ENCODE measurements at regions not wholly inside any gene's neighbourhood (a gene's known extent, or its start where the extent isn't known, plus 50 kb on each side); places are given as distances from the start of the nearest gene placed in this dataset.

GRCh38 chr10:3975016-3975415 lies 190.0 kb upstream of the KLF6 start (continued):
- TF ChIP-seq NUFIP1 (IDR thresholded peaks at IDR 0.05; ENCODE audit: partially characterized antibody) (no peak), ZNF586 (CRISPR knock-in tag; conservative IDR thresholded peaks at IDR 0.05) (no peak)
- TF ChIP-seq, protein P1, sequence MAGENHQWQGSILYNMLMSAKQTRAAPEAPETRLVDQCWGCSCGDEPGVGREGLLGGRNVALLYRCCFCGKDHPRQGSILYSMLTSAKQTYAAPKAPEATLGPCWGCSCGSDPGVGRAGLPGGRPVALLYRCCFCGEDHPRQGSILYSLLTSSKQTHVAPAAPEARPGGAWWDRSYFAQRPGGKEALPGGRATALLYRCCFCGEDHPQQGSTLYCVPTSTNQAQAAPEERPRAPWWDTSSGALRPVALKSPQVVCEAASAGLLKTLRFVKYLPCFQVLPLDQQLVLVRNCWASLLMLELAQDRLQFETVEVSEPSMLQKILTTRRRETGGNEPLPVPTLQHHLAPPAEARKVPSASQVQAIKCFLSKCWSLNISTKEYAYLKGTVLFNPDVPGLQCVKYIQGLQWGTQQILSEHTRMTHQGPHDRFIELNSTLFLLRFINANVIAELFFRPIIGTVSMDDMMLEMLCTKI (IDR thresholded peaks at IDR 0.05; ENCODE audit: partially characterized antibody), result no peak

DNA sequence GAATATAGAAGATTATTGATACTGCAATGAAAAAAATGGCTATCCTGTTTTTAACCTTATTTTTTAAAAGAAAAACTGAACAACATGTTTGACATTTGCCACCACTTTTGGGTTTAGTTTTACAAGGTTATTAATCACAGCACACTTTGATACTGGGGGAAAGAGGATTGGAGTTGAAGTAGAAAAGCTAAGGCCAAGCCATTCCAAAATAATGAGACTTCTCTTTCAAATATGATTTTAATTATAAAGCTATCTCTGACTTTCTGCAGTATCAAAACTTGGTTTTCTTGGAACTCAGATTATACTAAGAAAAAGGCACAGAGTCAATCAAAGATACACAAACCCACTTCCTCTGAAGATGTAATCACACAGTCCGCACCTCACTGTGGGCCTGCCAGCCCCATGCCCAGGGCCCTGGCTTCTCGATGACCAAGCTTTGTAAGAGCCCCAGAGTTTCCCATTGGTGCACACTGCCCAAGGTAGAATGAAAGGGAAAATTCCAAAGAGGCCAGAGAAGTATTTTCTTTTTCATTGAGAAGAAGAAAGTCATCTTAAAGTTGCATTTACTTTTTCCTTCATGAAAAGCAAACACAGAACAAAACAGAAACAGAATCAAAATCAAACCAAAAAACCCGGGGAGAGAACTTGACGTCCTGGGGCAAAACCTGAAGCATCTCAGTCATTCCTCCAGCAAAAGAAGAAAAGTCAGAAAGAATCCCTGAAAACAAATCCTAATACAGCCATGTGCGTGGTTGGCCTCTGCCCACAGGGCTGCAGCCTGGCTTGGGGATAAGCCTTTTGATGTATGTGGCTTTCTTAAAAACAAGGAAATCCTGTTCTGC lies 187.7 kb upstream of the KLF6 start:
- TF ChIP-seq SUPT5H (IDR thresholded peaks at IDR 0.05) (no peak), TRIM28 (IDR thresholded peaks at IDR 0.05) (no peak), RBM17 (IDR thresholded peaks at IDR 0.05; ENCODE audit: borderline replicate concordance, low read depth, low read length) (no peak), NCOA4 (IDR thresholded peaks at IDR 0.05; ENCODE audit: partially characterized antibody) (no peak)
- 25% methylated on average over 5 of the region's 5 CpGs for WGBS (ENCODE audit: insufficient coverage, low coverage, missing lambda C conversion rate)
- Histone ChIP-seq H4K20me1 (replicated peaks; ENCODE audit: control insufficient read depth, insufficient read depth, low read length) (no peaks in the 10 kb centered on the region), H3K36me3 (ENCODE audit: control insufficient read depth, insufficient read depth, low read length) (no peaks in the 10 kb centered on the region), H3K9me3 (replicated peaks; ENCODE audit: control insufficient read depth, insufficient read depth, low read depth, low read length) (no peaks in the 10 kb centered on the region), H2AFZ (ENCODE audit: low read depth, low read length) (no peak overlapping the region), H3K27ac (ENCODE audit: extremely low read depth, low read depth, low read length) (no peak overlapping the region), H3K4me1 (replicated peaks in 1 of 2; ENCODE audit: control insufficient read depth in 2 of 2, insufficient read depth in 2 of 2, low read length in 2 of 2) (no peaks in the 10 kb centered on the region), H3K9ac (ENCODE audit: insufficient read depth in 1 of 2, low read depth in 2 of 2, low read length in 2 of 2) (no peak overlapping the region), H3K79me2 (ENCODE audit: control insufficient read depth, insufficient read depth, low read length) (no peaks in the 10 kb centered on the region), H3K27me3 (ENCODE audit: control insufficient read depth in 2 of 2, insufficient read depth in 2 of 2, low read length in 2 of 2) (peaks cover 0 to 3% of the 10 kb centered on the region in 2 experiments; a peak in 1 of 5 replicates), H3K9me1 (ENCODE audit: control insufficient read depth, insufficient read depth, low read length) (no peaks in the 10 kb centered on the region), H3K4me3 (no peak overlapping the region), H3K4me2 (ENCODE audit: insufficient read depth, low read length) (no peak overlapping the region)
- in situ Hi-C loops (cut with MboI) (no loop called here), intact Hi-C loops (cut with micrococcal nuclease) (no loop called here)
- BruUV-seq (replicated peaks), result no TSS peak
- CTCF ChIA-PET (ENCODE audit: low intra/inter-chr PET ratio), result interaction anchor here (0.5 to 0.6 kb wide), 2 partner anchors 14 to 25 kb away, joined by 3 read pairs; no protein-coding TSS in a partner anchor
- DNase-seq (ENCODE audit: extremely low read depth in 1 of 4, low spot score in 3 of 4) (no peak), ATAC-seq (no peak), FAIRE-seq (no peak)
- POLR2A ChIA-PET, result interaction anchor here (1.5 kb wide), 1 partner anchor 12 kb away, joined by 4 read pairs; no protein-coding TSS in a partner anchor

All from K562 (cell line).